ENCODE measurements at regions not wholly inside any gene's neighbourhood (a gene's known extent, or its start where the extent isn't known, plus 50 kb on each side); places are given as distances from the start of the nearest gene placed in this dataset.

GRCh38 chr18:67373636-67374035 is 142.9 kb downstream of the DSEL start:
- 83% methylated on average over 1 of the region's 2 CpGs for WGBS (ENCODE audit: insufficient coverage)

GRCh38 chr18:67367540-67367939 is 149.0 kb downstream of the DSEL start:
- H3K4me1 Mint-ChIP-seq, result no peaks in the 10 kb centered on the region
- CTCF ChIA-PET, result no interaction called here
- no peak for ATAC-seq (replicated peaks in 1 of 4)
- no peaks in the 10 kb centered on the region for H3K36me3 Mint-ChIP-seq
- H3K27ac ChIP-seq (ENCODE audit: low read length), result no peak overlapping the region
- H3K27ac Mint-ChIP-seq, result no peak overlapping the region
- no peak for DNase-seq
- H3K36me3 ChIP-seq (ENCODE audit: control insufficient read depth in 2 of 2, extremely low read depth in 1 of 2, insufficient read depth in 1 of 2, low read length in 1 of 2), result no peaks in the 10 kb centered on the region
- no CpG with 5 or more reads among the region's 2 CpGs for WGBS (ENCODE audit: insufficient coverage)
- no peaks in the 10 kb centered on the region for H3K4me1 ChIP-seq (ENCODE audit: control insufficient read depth in 1 of 2, extremely low read depth in 1 of 2, insufficient read depth in 2 of 2, low read length in 2 of 2)
- H3K4me3 Mint-ChIP-seq, result no peak overlapping the region
- no peaks in the 10 kb centered on the region for H3K9me3 ChIP-seq
- H3K4me3 ChIP-seq (ENCODE audit: control insufficient read depth in 1 of 2, extremely low read depth in 1 of 2, low read length in 1 of 2), result no peak overlapping the region
- POLR2A ChIA-PET, result no interaction called here
- H3K27me3 Mint-ChIP-seq, result no peaks in the 10 kb centered on the region
- no peaks in the 10 kb centered on the region for H3K9me3 Mint-ChIP-seq
- H3K27me3 ChIP-seq (replicated peaks in 1 of 2; ENCODE audit: control insufficient read depth in 2 of 2, extremely low read depth in 1 of 2, insufficient read depth in 2 of 2, low read length in 1 of 2), result no peaks in the 10 kb centered on the region

More at GRCh38 chr18:67373636-67374035, 142.9 kb downstream of the DSEL start:
- Histone ChIP-seq H3K4me1 (ENCODE audit: control insufficient read depth in 1 of 2, extremely low read depth in 1 of 2, insufficient read depth in 2 of 2, low read length in 2 of 2) (no peaks in the 10 kb centered on the region), H3K27ac (ENCODE audit: low read length) (no peak overlapping the region), H3K36me3 (ENCODE audit: control insufficient read depth in 2 of 2, extremely low read depth in 1 of 2, insufficient read depth in 1 of 2, low read length in 1 of 2) (no peaks in the 10 kb centered on the region), H3K4me3 (ENCODE audit: control insufficient read depth in 1 of 2, extremely low read depth in 1 of 2, low read length in 1 of 2) (no peak overlapping the region), H3K9me3 (no peaks in the 10 kb centered on the region), H3K27me3 (replicated peaks in 1 of 2; ENCODE audit: control insufficient read depth in 2 of 2, extremely low read depth in 1 of 2, insufficient read depth in 2 of 2, low read length in 1 of 2) (no peaks in the 10 kb centered on the region)
- Mint-ChIP-seq H3K36me3 (no peaks in the 10 kb centered on the region), H3K4me3 (no peak overlapping the region), H3K27ac (no peak overlapping the region), H3K27me3 (no peaks in the 10 kb centered on the region), H3K9me3 (no peaks in the 10 kb centered on the region), H3K4me1 (no peaks in the 10 kb centered on the region)
- no peak for DNase-seq
- ChIA-PET POLR2A (no interaction called here), CTCF (no interaction called here)
- ATAC-seq (replicated peaks in 1 of 4), result no peak

- no CpG with 5 or more reads among the region's 3 CpGs for WGBS (ENCODE audit: insufficient coverage)
- H3K27ac Mint-ChIP-seq, result no peak overlapping the region
- no peak overlapping the region for H3K27ac ChIP-seq (ENCODE audit: low read length)
- no peaks in the 10 kb centered on the region for H3K27me3 ChIP-seq (replicated peaks in 1 of 2; ENCODE audit: control insufficient read depth in 2 of 2, extremely low read depth in 1 of 2, insufficient read depth in 2 of 2, low read length in 1 of 2)
- H3K36me3 ChIP-seq (ENCODE audit: control insufficient read depth in 2 of 2, extremely low read depth in 1 of 2, insufficient read depth in 1 of 2, low read length in 1 of 2), result no peaks in the 10 kb centered on the region
- no peaks in the 10 kb centered on the region for H3K9me3 ChIP-seq
- ChIA-PET CTCF (no interaction called here), POLR2A (interaction anchor here in 1 of 2 donors (0.5 kb wide), 1 partner anchor 156 kb away, joined by 3 read pairs; no protein-coding TSS in a partner anchor)
- H3K4me3 ChIP-seq (ENCODE audit: control insufficient read depth in 1 of 2, extremely low read depth in 1 of 2, low read length in 1 of 2), result no peak overlapping the region
- DNase-seq, result no peak
- H3K9me3 Mint-ChIP-seq, result no peaks in the 10 kb centered on the region
- no peaks in the 10 kb centered on the region for H3K4me1 ChIP-seq (ENCODE audit: control insufficient read depth in 1 of 2, extremely low read depth in 1 of 2, insufficient read depth in 2 of 2, low read length in 2 of 2)
- H3K4me1 Mint-ChIP-seq, result peaks cover 0 to 12% (median 9%) of the 10 kb centered on the region in 3 donors
- H3K36me3 Mint-ChIP-seq, result no peaks in the 10 kb centered on the region
- no peaks in the 10 kb centered on the region for H3K27me3 Mint-ChIP-seq
- no peak overlapping the region for H3K4me3 Mint-ChIP-seq
- no peak for ATAC-seq (replicated peaks in 1 of 4)
Observed at GRCh38 chr18:67363694-67364093, 152.8 kb downstream of the DSEL start.

- Histone ChIP-seq H3K4me3 (ENCODE audit: control insufficient read depth in 1 of 2, extremely low read depth in 1 of 2, low read length in 1 of 2) (no peak overlapping the region), H3K27me3 (replicated peaks in 1 of 2; ENCODE audit: control insufficient read depth in 2 of 2, extremely low read depth in 1 of 2, insufficient read depth in 2 of 2, low read length in 1 of 2) (no peaks in the 10 kb centered on the region), H3K9me3 (no peaks in the 10 kb centered on the region), H3K36me3 (ENCODE audit: control insufficient read depth in 2 of 2, extremely low read depth in 1 of 2, insufficient read depth in 1 of 2, low read length in 1 of 2) (no peaks in the 10 kb centered on the region), H3K27ac (ENCODE audit: low read length) (no peak overlapping the region), H3K4me1 (ENCODE audit: control insufficient read depth in 1 of 2, extremely low read depth in 1 of 2, insufficient read depth in 2 of 2, low read length in 2 of 2) (no peaks in the 10 kb centered on the region)
- Mint-ChIP-seq H3K27ac (peak overlapping the region in 1 of 2 donors; percentile 15), H3K4me1 (peaks cover 0 to 12% (median 9%) of the 10 kb centered on the region in 3 donors), H3K4me3 (no peak overlapping the region), H3K27me3 (no peaks in the 10 kb centered on the region), H3K36me3 (no peaks in the 10 kb centered on the region), H3K9me3 (no peaks in the 10 kb centered on the region)
- POLR2A ChIA-PET, result no interaction called here
- DNase-seq (no peak), ATAC-seq (replicated peaks in 1 of 4) (no peak)
- CTCF ChIA-PET, result no interaction called here
- no CpG with 5 or more reads among the region's 2 CpGs for WGBS (ENCODE audit: insufficient coverage)
Observed at GRCh38 chr18:67362906-67363305, 153.6 kb downstream of the DSEL start.

GRCh38 chr18:67359873-67360838 is 156.4 kb downstream of the DSEL start:
- no peaks in the 10 kb centered on the region for H3K27me3 ChIP-seq (replicated peaks in 1 of 2; ENCODE audit: control insufficient read depth in 2 of 2, extremely low read depth in 1 of 2, insufficient read depth in 2 of 2, low read length in 1 of 2)
- 6% methylated on average over 3 of the region's 8 CpGs for WGBS (ENCODE audit: insufficient coverage)
- ChIA-PET POLR2A (no interaction called here), CTCF (no interaction called here)
- no peaks in the 10 kb centered on the region for H3K9me3 ChIP-seq
- ATAC-seq (replicated peaks in 1 of 4) (peak in 3 of 4 experiments; percentile 20 to 80 (median 57)), DNase-seq (peak in 2 of 35 experiments; percentile 1 to 2)
- H3K27me3 Mint-ChIP-seq, result peaks cover 0 to 2% of the 10 kb centered on the region in 2 donors
- peak overlapping the region in 1 of 2 donors; percentile 8 for H3K27ac Mint-ChIP-seq
- peaks cover 0 to 12% (median 9%) of the 10 kb centered on the region in 3 donors for H3K4me1 Mint-ChIP-seq
- H3K9me3 Mint-ChIP-seq, result no peaks in the 10 kb centered on the region
- no peaks in the 10 kb centered on the region for H3K36me3 Mint-ChIP-seq
- H3K27ac ChIP-seq (ENCODE audit: low read length), result no peak overlapping the region
- no peak overlapping the region for H3K4me3 Mint-ChIP-seq
- H3K4me1 ChIP-seq (ENCODE audit: control insufficient read depth in 1 of 2, extremely low read depth in 1 of 2, insufficient read depth in 2 of 2, low read length in 2 of 2), result no peaks in the 10 kb centered on the region
- H3K4me3 ChIP-seq (ENCODE audit: control insufficient read depth in 1 of 2, extremely low read depth in 1 of 2, low read length in 1 of 2), result no peak overlapping the region
- no peaks in the 10 kb centered on the region for H3K36me3 ChIP-seq (ENCODE audit: control insufficient read depth in 2 of 2, extremely low read depth in 1 of 2, insufficient read depth in 1 of 2, low read length in 1 of 2)

- peaks cover 0 to 12% (median 9%) of the 10 kb centered on the region in 3 donors for H3K4me1 Mint-ChIP-seq
- no peaks in the 10 kb centered on the region for H3K36me3 Mint-ChIP-seq
- 88% methylated on average over 8 of the region's 8 CpGs for WGBS (ENCODE audit: insufficient coverage)
- ATAC-seq (replicated peaks in 1 of 4) (no peak), DNase-seq (no peak)
- Histone ChIP-seq H3K27ac (ENCODE audit: low read length) (no peak overlapping the region), H3K4me1 (ENCODE audit: control insufficient read depth in 1 of 2, extremely low read depth in 1 of 2, insufficient read depth in 2 of 2, low read length in 2 of 2) (no peaks in the 10 kb centered on the region), H3K4me3 (ENCODE audit: control insufficient read depth in 1 of 2, extremely low read depth in 1 of 2, low read length in 1 of 2) (no peak overlapping the region), H3K27me3 (replicated peaks in 1 of 2; ENCODE audit: control insufficient read depth in 2 of 2, extremely low read depth in 1 of 2, insufficient read depth in 2 of 2, low read length in 1 of 2) (no peaks in the 10 kb centered on the region), H3K9me3 (no peaks in the 10 kb centered on the region), H3K36me3 (ENCODE audit: control insufficient read depth in 2 of 2, extremely low read depth in 1 of 2, insufficient read depth in 1 of 2, low read length in 1 of 2) (no peaks in the 10 kb centered on the region)
- no peaks in the 10 kb centered on the region for H3K9me3 Mint-ChIP-seq
- ChIA-PET POLR2A (no interaction called here), CTCF (no interaction called here)
- no peak overlapping the region for H3K4me3 Mint-ChIP-seq
- H3K27ac Mint-ChIP-seq, result no peak overlapping the region
- H3K27me3 Mint-ChIP-seq, result peaks cover 2 to 3% of the 10 kb centered on the region in 2 donors
Observed at GRCh38 chr18:67358947-67359346, 157.6 kb downstream of the DSEL start.

All from T-cell (primary cell).